AG04450 (cell line): ENCODE measurements at regions not wholly inside any gene's neighbourhood (a gene's known extent, or its start where the extent isn't known, plus 50 kb on each side); places are given as distances from the start of the nearest gene placed in this dataset.

Source experiments
- CTCF ChIA-PET: fragments of 300-600, 350-600 bp; formaldehyde crosslinking; extraction: SDS; loops from one replicate; lab custom pipeline; 2022; ENCODE audit warnings: antibody characterized with exemption, inconsistent platforms; lab: Charles Lee
- POLR2A ChIA-PET: fragments of 350-600 bp; formaldehyde crosslinking; extraction: SDS; loops from one replicate; lab custom pipeline; 2021; ENCODE audit warnings: antibody characterized with exemption, inconsistent platforms; lab: Yijun Ruan, JAX
- DNase-seq: peaks from one replicate; pipeline ENCODE4 v3.0.0-alpha.2; 2011; ENCODE audit warnings: low read depth, low spot score
- H3K27ac ChIP-seq: one replicate; pipeline ENCODE4 v1.5.1; 2012; ENCODE audit warnings: low read depth, low read length, control low read depth
- H3K27me3 ChIP-seq: one replicate; pipeline ENCODE4 v1.6.0; 2012; ENCODE audit warnings: low read length; ENCODE audit not compliant: control insufficient read depth, insufficient read depth
- H3K4me3 ChIP-seq: 2 replicates; pipeline ENCODE4 v1.5.1; 2011; ENCODE audit warnings: mild to moderate bottlenecking, low read depth, low read length, control low read depth
- H3K9me3 ChIP-seq: 2 replicates; pipeline ENCODE4 v1.5.1; 2012; ENCODE audit warnings: low read length; ENCODE audit not compliant: control insufficient read depth, insufficient read depth
- TF ChIP-seq, protein P1 (sequence below): IDR thresholded peaks from 2 replicates; pipeline ENCODE4 v1.5.1; 2011; ENCODE audit warnings: low read depth, low read length, control low read depth, inconsistent platforms

DNA sequence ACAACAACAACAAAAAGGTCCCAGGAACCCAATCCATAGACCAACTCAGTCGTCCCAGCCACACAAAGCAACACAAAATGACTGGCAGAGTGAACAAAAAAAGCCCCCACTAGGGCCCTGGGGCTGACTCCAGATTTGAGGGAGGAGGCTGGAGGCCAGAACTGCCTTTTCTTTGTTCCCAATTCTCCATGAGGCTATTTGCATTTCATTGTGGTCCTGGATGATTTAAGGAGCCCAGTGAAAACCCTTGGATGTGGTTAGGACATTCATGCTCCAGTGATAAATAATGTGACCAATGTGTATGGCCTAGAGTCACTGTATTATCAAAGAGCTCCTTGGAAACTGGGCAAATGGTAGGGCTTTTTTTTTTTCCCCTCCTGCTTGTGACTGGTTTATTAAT is 192.9 kb downstream of the NUAK1 start:
- H3K4me3 ChIP-seq, result no peak overlapping the region
- H3K27ac ChIP-seq, result no peak overlapping the region
- CTCF ChIA-PET, result no interaction called here

DNA sequence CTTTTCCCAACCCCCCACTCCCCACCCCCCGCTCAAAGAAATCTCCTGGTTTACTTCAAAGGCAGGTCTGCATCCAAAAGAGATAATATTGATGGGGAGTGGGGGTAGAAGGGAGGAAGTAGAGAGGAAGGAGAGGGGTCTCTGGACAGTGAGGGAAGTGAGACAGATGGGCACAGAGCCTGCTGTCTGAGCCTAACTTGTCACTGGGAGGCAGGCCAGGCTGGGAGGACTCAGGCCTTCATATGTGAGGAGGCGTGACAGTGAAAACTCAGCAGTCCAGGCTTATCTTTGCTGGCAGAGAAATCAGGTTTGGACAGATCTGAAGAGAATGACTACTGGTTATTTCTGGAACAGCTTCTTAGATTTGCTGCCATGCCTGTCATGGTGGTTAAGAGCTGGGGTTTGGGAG is 192.3 kb downstream of the NUAK1 start:
- TF ChIP-seq, protein P1, sequence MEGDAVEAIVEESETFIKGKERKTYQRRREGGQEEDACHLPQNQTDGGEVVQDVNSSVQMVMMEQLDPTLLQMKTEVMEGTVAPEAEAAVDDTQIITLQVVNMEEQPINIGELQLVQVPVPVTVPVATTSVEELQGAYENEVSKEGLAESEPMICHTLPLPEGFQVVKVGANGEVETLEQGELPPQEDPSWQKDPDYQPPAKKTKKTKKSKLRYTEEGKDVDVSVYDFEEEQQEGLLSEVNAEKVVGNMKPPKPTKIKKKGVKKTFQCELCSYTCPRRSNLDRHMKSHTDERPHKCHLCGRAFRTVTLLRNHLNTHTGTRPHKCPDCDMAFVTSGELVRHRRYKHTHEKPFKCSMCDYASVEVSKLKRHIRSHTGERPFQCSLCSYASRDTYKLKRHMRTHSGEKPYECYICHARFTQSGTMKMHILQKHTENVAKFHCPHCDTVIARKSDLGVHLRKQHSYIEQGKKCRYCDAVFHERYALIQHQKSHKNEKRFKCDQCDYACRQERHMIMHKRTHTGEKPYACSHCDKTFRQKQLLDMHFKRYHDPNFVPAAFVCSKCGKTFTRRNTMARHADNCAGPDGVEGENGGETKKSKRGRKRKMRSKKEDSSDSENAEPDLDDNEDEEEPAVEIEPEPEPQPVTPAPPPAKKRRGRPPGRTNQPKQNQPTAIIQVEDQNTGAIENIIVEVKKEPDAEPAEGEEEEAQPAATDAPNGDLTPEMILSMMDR, result no peak
- Histone ChIP-seq H3K27ac (no peak overlapping the region), H3K27me3 (no peaks in the 10 kb centered on the region), H3K9me3 (no peaks in the 10 kb centered on the region), H3K4me3 (no peak overlapping the region)
- POLR2A ChIA-PET, result no interaction called here
- CTCF ChIA-PET, result no interaction called here
- no peak for DNase-seq

More for the DNA sequence above, 192.9 kb downstream of the NUAK1 start:
- Histone ChIP-seq H3K27me3 (no peaks in the 10 kb centered on the region), H3K9me3 (no peaks in the 10 kb centered on the region)
- TF ChIP-seq, protein P1, result no peak
- DNase-seq, result no peak
- POLR2A ChIA-PET, result no interaction called here

DNA sequence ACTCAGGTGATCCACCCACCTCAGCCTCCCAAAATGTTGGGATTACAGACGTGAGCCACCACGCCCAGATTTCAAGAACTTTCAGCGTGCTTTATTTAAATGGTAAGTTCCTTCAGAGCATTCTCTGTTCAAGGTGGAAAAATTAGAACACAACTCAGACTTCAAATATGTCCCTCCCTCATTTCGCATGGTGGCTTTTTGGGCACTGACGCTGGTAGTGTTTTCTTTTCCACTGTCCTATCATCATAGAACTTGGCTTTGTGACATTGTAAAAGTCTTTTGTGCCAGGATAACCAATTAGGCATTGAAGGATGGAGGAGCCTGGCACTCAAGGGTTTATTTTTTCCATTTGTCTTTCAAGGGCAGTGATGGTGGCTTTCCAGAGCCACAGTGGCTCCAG is 190.8 kb downstream of the NUAK1 start:
- H3K9me3 ChIP-seq, result no peaks in the 10 kb centered on the region
- CTCF ChIA-PET, result no interaction called here
- no peak for DNase-seq
- no peak overlapping the region for H3K27ac ChIP-seq
- no peaks in the 10 kb centered on the region for H3K27me3 ChIP-seq
- H3K4me3 ChIP-seq, result no peak overlapping the region
- TF ChIP-seq, protein P1, result no peak
- POLR2A ChIA-PET, result no interaction called here

DNA sequence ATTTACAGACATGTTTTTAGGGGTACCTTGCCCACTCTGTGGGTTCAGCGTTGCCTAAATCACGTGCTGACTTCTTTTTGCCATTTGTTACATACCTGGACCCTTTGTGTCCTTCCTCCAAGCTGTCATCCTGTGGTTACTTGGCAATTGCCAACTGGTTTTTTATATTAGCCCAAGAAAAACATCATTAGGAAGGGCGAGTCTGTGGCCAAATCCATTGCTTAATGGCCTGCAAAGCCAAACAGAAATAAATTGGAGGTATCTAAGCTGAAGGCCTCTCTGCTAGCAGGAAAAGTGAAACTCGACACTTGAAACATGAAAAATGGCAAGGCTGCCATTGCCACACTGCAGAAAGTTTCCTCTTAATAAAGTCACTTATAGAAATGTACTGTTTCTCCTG is 190.4 kb downstream of the NUAK1 start:
- Histone ChIP-seq H3K27ac (no peak overlapping the region), H3K4me3 (no peak overlapping the region), H3K9me3 (no peaks in the 10 kb centered on the region), H3K27me3 (no peaks in the 10 kb centered on the region)
- no peak for DNase-seq
- POLR2A ChIA-PET, result no interaction called here
- TF ChIP-seq, protein P1, result no peak
- CTCF ChIA-PET, result no interaction called here

DNA sequence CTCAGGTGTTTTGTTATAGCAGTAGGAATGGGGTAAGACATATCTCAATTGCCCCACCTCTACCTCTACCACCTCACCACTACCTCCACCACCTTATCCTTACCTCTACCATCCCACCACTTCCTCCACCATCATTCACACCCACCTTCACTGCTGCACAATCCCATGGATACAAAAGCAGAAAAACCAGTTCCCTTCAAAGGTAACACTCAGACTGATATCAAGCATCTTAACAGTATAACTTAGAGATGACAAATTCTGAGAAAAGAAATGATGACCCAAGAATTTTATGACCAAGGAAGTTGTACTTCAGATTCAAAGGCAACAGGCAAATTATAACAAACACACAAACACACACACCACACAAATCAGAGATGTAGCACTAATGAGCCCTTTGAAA is 189.4 kb downstream of the NUAK1 start:
- no peaks in the 10 kb centered on the region for H3K9me3 ChIP-seq
- ChIA-PET POLR2A (no interaction called here), CTCF (interaction anchor here (1.0 kb wide), 1 partner anchor 15 kb away, joined by 3 read pairs; no protein-coding TSS in a partner anchor)
- H3K27me3 ChIP-seq, result no peaks in the 10 kb centered on the region
- no peak overlapping the region for H3K4me3 ChIP-seq
- H3K27ac ChIP-seq, result no peak overlapping the region
- TF ChIP-seq, protein P1, result no peak
- no peak for DNase-seq
